GM21576 (cell line): ENCODE measurements at regions not wholly inside any gene's neighbourhood (a gene's known extent, or its start where the extent isn't known, plus 50 kb on each side); places are given as distances from the start of the nearest gene placed in this dataset.
"Not testable (repeated sequence)": the region's sequence is repeated elsewhere in the genome, so short reads cannot be mapped to it uniquely, and the experiment has no call there.

Experiments used
- ATAC-seq: cut with Tn5 transposase; IDR thresholded peaks from one replicate; pipeline ENCODE4 v1.9.1; 2021; ENCODE audit warnings: mild to moderate bottlenecking, moderate library complexity; ENCODE audit not compliant: unreplicated experiment

DNA sequence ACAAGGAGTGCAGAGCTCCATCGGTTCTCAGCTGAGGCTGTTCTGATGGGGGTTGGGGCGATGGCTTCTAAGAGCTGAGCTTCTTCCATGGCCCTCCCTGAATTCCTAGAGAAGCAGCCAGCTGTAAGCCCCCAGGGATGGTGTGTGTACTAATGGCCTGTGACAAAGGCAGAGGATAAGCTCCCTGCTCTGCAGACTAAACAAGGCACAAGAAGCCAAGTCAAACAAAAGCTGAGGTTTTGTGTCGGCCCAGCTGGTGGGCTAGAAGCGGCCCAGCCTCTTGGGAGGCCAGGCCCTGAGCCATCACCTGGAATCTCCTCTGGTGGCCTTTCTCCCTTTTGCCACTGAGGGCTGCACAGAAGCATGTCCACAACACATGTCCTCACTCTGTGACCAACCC, 75.0 kb upstream of the XPA start:
- no peak for ATAC-seq

DNA sequence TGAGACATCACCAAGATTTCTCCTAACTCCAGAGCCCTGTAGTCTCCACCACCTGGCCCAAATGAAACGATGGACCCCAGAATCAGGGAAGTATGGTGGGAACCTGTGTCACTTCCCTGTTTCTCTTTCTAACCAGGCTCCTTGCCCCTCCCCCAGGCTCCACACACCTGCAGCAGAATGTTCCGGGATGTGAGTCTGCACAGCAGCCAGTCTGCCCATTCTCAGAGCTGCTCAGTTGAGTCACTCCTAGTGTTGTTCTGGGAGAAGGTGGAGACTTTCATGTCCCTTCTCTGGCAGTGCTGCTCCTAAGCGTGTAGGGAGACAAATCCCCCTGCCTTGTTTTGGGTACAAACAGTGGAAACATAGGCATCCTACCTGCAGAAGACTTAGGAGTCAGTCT, 76.0 kb upstream of the XPA start:
- no peak for ATAC-seq

DNA sequence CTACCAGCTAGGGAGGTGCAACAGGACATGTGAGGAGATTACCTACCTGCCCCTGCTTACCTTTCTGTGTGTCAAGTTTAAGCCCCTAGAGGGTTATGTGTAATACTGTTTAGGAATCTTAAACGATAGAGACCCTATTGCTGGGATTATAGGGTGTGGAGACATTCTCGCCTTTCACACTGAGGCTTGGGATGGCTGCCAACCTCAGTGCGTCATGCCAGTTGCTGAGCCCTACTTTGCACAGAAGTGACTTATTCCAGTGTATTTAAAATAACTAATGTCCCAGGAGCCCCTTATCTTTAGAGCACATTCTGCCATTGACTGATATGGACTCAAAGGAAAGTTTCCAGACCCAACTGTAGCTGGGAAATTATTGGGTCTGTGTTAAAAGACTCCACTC, 76.6 kb upstream of the XPA start:
- ATAC-seq = no peak

DNA sequence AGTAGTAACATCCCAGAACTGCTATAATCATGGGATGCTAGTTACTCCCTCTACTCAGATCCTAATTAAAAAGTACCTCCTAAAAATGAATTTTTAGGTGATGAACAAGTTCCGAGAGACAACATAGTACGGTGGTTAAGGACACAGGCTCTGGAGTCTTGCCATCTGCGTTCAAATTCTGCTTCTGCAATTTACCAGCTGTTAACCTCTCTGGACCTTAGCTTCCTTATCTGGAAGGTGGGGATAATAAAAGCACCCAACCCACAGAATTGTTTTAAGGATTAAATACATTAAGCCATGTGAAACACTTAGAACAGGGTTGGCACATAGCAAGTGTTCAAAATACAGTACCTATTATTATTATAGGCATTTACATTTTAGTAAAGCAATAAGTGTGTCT, 77.5 kb upstream of the XPA start:
- no peak for ATAC-seq

DNA sequence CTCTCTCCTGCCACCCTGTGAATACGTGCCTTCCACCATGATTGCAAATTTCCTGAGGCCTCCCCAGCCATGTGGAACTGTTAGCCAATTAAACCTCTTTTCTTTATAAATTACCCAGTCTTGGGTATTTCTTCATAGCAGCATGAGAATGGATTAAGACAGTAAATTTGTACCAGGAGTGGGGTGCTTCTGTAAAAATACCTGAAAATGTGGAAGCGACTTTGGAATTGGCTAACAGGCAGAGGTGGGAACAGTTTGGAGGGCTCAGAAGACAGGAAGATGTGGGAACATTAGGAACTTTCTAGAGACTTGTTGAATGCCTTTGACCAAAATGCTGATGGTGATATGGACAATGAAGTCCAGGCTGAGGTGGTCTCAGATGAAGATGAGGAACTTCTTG, 74.3 kb upstream of the FOXE1 start:
- ATAC-seq = not testable (repeated sequence)

DNA sequence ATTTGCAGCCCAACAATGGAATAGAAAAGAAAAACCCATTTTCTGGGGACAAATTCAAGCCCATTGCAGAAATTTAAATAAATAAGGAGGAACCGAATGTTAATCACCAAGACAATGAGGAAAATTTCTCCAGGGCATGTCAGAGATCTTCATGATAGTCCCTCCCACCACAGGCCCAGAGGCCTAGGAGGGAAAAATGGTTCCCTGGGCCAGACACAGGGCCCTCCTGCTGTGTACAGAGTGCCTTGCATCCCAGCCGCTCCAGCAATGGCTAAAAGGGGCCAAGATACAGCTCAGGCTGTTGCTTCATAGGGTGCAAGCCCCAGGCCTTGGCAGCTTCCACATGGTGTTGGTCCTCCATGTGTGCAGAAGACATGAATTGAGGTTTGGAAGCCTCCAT, 73.4 kb upstream of the FOXE1 start:
- ATAC-seq = no peak

DNA sequence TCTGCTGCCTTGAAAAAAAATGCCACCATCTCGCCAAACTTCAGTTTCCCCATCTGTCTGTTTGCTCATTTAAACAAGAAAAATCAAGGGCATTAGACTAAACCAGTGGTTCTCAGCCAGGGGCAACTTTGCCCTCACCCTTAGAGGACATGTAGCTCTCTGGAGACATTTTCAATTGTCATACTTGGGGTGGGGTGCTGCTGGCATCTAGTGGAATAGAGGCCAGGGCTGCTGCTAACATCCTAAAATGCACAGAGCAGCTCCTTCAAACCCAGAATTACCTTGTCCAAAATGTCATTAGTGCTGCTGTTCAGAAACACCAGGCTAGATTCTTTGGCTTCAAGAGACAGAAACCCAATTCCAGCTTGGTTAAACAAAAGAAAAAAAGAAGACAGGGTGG, 71.1 kb upstream of the FOXE1 start:
- no peak for ATAC-seq

DNA sequence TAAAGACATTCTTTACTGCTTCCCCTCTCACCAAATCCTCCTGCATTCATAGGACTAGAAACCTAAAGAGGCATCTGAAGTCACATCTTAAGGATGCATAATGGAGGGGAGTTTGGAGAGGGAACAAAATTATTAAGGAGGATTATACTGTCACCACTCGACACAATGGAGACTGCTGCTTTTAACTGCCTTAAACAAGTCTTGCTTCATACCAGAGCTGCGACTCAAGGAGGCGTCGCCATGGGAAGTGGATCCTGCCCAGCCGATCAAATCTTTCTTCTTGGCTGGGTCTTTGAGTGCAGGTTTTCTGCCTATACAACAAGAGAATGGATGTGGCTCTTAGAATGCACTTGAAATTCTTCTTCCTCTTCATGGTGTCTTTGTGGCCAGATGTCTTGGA, 66.7 kb upstream of the FOXE1 start:
- no peak for ATAC-seq

DNA sequence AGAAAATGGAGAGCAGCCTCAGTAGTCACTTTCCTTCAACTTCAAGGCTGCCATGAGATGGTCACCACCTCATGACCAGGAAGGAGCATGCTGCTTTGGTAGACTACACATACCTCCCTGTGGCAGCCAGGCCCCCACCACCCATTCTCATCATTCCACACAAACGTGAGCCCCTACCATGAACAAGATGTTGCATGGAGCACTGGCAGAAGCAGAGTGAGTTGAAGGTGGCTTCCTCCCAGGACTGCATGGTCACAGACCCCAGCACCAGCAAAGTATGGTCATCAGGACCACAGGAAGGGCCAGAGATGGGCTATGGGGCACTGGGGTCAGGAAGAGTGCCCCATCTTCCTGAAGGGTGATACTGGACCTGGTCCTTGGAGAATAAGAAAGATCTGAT, 65.5 kb upstream of the FOXE1 start:
- ATAC-seq = no peak

DNA sequence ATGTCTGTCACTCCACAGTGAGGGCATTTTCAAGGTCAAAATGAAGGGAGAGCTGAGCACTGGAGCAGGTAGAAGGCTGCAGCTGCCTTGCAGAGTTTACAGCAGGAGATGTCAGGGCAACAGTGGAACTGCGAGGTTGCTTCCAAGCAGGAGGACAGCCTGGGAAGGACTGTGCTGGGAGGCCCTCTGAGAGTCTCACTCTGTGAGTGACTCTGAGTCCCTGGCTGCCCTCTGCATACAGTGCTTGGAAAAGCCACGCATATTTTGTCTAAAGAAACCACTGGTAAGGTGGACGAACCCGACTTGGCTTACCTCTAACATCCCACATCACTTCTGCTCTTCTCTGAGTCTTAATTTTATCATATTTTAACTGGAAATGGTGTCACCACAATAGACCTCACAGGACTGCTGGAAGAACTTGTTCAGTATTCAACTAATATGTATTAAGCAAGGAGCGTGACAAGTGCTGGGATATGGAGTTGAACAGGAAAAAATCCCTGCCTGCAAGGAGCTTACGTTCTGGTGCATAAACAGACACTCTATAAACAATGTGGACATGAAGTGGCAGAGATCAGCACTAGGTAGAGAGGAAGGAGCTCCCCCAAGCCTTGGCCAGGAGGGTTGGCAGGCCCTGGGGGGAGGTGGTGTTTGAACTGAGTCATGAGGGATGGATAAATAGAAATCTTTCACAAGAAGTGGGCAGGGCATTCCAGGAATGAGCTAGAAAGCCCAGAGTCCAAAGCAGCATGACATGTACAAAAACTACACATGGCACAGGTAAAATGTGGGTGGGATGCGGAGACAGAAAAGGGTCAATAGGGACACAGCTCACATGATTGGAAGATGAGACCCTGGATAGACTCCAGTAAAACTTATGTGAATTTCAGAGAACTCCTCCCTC, 64.0 kb upstream of the FOXE1 start:
- no peak for ATAC-seq

DNA sequence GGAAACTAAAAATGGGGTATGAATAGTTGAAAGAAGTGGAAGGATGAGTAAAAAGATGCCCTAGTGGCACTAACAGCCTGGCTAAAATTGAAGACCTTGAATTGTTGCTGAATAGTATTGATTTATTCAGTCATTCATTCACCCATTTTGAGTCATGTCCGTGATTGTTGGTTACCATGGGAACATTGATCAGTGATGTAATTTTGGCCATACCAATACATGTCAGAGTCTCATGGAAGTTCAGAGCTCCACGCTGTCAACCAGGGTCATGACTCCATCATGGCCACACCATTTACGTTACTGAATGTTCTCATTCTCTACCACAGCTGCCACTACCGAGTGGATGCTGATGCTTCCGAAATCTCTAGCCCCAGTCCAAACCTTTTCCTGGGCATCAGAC, 62.5 kb upstream of the FOXE1 start:
- no peak for ATAC-seq

DNA sequence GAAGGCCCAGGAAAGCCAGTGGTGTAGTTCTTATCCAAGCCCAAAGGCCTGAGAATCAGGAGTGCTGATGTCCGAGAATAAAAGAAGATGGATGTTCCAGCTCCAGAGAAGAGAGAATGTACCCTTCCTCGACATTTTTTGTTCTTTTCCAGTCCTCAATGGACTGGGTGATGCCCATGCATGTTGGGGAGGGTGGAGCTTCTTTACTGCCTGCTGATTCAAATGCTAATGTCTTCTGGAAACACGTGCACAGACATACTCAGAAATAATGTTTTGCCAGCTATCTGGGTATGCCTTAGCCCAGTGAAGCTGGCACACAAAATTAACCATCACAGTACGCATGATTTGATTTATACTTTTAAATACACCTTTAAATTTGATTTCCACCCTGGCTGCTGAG, 61.5 kb upstream of the FOXE1 start:
- no peak for ATAC-seq

DNA sequence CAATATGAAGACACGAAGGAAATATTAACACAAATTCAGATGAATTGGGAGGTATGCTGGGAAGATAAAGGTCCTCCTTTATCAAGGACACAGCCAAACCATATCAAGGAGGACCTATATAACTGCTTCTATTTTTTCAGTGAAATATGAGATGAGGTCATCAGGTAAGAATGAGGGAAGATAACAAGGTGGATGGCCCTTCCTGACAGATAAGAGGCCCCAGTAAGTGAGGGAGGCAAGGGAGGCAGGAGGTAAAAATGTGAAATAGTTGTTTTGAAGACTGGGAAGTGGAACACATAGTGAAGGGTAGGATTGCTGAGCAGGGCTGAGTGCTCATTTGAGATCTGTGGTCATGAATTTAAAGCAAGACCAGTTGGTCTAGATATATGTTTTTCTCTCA, 60.0 kb upstream of the FOXE1 start:
- ATAC-seq = no peak

DNA sequence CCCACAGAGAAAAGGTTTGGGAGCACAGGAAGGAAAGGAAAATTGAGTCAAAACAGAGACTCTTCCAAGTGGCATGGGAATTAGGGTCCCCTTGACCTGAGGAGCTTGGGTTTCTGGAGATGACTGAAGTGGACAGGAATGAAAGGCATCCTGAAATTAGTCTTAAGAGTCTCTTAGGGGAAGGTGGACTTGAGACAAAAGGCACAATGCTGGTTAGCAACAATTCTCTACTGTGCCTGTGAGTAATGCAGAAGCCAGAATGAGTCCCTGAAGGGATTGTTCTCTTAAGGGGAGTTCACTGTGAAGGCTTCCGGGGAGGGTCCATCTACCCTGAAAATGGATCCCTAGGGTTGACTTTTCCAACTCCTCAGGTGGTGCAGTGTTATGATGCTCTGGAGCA, 58.4 kb upstream of the FOXE1 start:
- ATAC-seq = no peak

DNA sequence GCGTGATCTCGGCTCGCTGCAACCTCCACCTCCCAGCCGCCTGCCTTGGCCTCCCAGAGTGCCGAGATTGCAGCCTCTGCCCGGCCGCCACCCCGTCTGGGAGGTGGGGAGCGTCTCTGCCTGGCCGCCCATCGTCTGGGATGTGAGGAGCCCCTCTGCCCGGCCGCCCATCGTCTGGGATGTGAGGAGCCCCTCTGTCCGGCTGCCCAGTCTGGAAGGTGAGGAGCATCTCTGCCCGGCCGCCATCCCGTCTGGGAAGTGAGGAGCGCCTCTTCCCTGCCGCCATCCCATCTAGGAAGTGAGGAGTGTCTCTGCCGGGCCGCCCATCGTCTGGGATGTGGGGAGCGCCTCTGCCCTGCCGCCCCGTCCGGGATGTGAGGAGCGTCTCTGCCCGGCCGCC, 56.9 kb upstream of the FOXE1 start:
- not testable (repeated sequence) for ATAC-seq

DNA sequence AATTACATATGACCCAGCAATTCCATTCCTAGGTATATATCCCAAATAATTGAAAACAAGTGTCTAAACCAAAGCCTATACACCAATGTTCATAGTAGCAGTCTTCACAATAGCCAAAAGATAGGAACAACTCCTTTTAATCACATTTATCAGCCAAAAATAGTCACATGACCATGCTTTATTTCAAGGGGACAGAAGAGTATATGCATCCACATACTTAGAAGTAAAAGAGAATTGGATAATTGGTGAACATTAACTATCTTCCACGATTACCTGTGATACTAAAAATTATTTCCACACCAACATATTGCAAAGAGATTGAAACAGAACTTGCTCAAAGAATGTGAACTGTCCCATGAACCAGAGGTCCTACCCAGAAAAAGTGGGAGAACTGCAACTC, 51.8 kb upstream of the FOXE1 start:
- no peak for ATAC-seq

DNA sequence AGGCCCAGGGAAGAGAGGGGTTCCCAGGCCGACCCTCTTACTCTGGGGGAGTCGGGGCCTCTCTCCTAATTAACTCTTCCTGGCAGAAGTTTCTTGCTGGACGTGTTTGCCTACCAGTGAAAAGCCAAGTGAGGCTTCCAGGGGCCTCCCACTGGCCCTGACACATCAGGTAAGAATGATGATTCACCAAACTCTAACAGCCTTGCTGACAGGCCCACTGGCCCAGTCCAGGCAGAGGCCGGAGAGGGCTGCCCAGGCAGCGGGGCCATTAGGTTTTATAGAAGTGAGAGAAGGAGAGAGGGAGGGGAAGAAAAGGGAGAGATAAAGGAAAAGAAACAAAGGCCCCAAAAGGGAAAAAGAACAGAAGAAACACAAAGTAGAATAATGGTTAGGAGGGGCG, 50.8 kb upstream of the FOXE1 start:
- ATAC-seq = no peak

DNA sequence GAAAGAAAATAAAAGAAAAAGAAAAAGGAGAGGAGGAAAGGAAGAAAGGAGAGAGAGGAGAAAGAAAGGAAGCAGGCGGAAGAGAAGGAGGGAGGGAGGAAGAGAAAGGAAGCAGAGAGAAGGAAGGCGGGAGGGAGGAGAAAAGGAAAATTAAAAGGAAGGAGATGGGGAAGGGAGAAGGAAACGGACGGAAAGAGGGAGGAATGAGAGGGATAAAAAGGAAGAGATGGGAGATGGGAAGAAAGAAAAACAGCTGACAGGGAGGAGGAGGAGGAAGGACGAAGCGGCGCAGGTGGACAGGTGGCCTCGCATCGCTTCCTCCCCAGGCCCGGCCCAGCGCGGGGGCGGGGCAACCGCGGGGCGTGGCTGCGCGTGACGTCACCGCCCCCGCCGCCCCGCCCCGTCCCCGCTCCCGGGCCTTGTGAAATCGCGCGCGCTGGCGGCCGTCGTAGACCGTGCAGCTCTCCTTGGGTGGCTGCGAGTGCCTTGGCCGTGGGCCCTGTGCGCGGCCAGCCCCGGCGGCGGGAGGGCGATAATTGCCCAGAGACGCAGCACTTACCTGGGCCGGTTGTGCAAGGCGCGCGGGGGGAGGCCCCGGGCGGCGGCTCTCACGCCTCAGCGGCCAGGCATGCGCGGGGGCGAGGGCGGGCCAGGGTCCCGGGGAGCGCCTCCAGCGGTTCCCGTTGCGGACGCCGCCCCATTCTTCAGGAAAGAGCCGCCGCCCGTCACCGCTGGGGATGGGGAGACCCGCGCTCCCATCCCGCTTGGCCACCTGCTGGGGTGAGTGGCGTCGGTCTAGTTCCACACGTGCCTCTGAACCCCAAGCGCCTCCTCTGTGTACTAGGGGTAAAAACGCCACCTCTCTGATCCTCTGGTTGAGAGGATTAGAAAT, 49.6 kb upstream of the FOXE1 start:
- peak; percentile 82 for ATAC-seq
